ENCODE measurements at regions not wholly inside any gene's neighbourhood (a gene's known extent, or its start where the extent isn't known, plus 50 kb on each side); places are given as distances from the start of the nearest gene placed in this dataset.
"Not testable (repeated sequence)": the region's sequence is repeated elsewhere in the genome, so short reads cannot be mapped to it uniquely, and the experiment has no call there.

DNA sequence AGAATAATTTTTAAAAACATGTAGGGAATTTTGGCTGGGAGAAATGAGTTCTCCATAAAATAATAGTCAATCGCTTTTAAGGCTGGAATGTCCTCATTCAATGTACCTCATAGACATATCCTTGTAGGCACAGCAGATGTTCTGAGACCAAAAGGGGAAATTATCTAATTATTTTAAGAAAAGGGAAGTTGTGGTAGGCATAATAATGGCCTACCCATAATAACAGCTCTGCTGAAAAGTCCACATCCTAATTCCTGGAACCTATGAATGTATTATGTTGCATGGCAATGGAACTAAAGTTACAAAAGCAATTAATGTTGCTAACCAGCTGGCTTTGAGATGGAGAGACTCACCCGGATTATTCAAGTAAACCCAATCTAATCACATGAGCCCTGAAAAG lies 216.1 kb downstream of the TRIM36 start:
- no peak for DNase-seq (ENCODE audit: low spot score)

- peak; percentile 6 for DNase-seq (ENCODE audit: low spot score)
These were observed 216.8 kb downstream of the TRIM36 start for GRCh38 chr5:114952876-114953275.

DNA sequence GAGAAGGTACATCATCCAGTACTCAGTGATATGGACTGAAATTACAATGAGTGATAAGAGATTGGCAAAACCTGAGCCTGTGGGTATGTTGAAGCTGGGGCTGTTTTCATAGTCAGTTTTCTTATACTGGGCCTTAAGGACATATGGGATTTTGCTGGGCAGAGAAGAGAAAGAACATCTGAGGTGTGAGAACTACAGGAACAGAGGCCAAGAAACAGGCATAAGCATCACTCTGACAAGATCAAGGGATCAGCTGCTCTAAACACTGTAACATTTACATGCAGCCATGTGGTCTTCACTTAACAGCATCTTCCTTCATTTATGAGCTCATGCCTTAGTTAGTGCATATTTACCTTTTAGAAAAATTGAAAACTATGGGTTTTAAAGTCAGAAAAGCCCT lies 220.0 kb downstream of the TRIM36 start:
- no peak for DNase-seq (ENCODE audit: low spot score)

DNA sequence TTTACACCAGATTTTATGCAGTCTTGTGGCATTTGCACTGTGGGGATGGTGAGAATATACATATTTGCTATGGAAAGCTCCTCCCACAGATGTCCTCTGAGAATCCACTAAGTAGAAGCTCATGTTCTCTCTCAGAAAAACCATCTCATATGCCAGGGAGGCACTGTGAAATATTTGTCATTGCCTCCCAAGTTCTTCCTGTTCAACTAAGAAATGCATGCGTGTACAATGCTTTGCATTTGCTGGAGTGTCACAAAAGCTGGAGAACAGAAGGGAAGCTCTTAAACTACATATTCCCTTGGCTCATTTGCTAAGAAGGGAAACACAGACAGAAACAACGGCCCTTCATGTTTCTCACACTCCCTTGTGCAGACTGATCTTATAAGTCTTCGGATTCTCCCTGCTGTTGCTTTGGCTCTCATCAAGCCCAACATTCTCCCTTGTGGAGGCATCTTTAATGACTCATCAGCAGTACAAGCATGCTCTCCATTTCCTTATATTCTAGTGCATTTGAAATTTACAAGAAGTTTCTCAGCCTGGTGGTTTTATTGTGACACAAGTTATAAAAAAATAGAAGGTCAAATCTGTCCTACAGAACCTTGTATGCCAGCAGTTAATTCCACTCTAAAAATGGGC lies 220.6 kb downstream of the TRIM36 start:
- DNase-seq (ENCODE audit: low spot score) = no peak

DNA sequence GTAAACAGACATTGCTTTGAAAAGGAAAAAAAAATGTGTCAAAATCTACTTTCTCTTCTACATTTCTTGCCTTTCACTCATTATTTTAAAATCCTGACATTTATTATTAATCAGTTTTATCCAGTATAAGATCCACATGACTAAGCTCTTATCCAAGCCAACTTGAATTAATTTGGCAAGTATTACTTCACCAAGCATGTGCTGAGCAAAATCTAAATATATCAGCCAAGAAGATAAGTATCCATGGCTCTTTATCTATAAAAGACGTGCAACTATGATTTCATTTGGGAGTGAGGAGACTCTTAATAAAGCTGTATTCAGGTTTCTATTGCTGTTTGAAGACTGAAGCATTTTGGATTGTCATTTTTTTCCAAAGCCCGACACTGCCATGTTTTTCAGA lies 221.3 kb downstream of the TRIM36 start:
- DNase-seq (ENCODE audit: low spot score) = no peak

DNA sequence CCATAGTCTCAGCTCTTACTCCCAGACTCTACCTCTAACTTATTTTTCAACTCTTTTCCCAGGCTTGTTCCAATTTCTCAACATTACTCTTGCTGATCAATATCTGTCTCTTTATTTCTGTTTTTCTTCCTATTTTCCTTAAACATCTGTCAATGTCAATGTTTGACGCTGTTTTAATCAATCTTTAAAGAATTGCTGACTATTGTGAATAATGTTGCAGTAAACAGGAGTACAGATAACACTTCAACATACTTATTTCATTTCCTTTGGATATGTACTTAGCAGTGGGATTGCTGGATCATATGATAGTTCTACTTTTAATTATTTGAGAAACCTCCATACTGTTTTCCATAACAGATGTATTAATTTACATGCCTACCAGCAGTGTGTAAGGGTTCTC lies 229.0 kb downstream of the TRIM36 start:
- DNase-seq (ENCODE audit: low spot score) = no peak

GRCh38 chr5:114935490-114935889 lies 234.2 kb downstream of the TRIM36 start:
- no peak for DNase-seq (ENCODE audit: low spot score)

- no peak for DNase-seq (ENCODE audit: low spot score)
These were observed 240.9 kb downstream of the TRIM36 start for GRCh38 chr5:114928644-114929462.

DNA sequence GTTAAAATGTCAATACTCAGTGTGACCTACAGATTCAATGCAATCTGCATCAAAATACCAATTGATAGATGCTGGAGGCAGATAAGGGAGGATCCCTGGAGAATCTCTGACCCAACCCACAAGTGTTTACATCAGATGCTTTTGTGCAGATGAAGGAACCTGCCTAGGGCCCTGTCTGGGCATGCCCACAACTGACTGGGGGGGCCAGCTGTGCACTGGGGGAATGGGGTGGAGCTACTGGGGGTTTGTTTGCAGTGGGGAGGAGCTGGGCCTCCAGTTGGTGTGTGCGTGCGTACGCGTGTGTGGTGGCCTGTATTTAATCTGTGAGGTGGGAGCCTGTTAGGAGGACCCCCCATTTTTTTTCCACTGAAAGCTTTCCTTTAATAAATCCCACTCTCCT lies 244.9 kb downstream of the TRIM36 start:
- no peak for DNase-seq (ENCODE audit: low spot score)

DNA sequence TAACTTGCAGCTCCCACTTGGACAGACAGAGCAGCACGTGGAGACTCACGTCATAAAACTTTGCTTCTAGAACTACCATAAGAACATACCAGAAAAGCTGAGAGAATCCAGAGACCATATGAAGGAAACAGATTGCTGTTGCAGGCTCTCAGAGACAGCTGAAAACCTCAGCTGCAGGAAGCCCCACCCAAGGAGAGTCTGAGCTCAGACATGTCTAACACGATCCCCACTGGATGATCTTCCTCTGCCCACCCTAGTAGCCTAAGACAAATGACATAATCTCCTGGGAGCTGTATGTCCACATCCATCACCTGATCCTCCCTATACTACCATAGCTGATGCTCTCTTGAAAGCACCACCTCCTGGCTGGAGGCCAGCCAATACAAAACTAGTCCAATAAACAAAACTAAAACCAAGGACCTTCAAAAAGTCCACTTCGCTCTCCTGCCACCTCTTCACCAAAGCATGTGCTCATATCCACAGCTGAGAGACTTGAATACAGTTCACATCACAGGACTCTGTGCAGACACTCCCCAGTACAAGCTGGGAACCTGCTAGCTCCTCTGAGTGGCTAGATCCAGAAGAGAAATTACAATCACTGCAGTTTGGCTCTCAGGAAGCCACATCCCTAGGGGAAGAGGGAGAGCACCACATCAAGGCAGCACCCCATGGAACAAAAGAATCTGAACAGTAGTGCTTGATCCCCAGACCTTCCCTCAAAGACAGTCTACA lies 257.4 kb downstream of the TRIM36 start:
- DNase-seq (ENCODE audit: low spot score) = no peak

DNA sequence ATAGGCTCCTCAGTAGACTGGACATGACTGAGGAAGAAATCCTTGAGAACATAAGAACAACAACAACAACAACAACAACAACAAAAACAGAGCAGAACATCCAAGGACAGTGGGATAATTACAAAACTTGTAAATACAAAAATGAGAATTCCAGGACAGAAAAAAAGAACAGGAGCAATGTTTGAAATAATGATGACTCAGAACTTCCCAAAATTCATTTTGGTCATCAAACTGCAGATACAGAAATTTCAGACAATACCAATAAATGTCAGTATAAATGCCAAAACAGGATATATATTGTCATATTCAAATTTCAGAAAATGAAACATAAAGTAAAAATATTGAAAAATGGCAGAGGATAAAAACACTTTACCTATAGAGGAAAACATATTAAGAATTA lies 259.0 kb downstream of the TRIM36 start:
- DNase-seq (ENCODE audit: low spot score) = no peak

- no peak for DNase-seq (ENCODE audit: low spot score)
These were observed 260.3 kb downstream of the TRIM36 start for GRCh38 chr5:114909424-114909823.

DNA sequence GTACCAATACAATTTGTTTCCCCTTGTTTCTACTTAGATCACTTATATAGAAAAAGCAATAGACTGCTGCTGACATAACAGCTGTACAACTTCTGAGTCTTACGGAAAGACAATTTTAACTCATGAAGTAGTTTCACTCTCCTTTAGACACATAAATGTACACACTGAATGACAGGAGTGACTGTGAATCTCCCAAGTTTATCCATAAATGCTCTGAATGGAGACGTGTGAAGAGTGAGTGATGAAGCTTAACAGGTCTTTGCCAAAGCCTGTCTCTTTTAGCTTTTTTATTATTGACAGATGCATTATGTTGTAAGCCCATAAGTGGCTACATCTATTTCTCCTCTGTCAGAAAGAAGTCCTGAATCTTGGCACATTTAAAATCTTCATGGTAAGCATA lies 265.9 kb downstream of the TRIM36 start:
- no peak for DNase-seq (ENCODE audit: low spot score)

DNA sequence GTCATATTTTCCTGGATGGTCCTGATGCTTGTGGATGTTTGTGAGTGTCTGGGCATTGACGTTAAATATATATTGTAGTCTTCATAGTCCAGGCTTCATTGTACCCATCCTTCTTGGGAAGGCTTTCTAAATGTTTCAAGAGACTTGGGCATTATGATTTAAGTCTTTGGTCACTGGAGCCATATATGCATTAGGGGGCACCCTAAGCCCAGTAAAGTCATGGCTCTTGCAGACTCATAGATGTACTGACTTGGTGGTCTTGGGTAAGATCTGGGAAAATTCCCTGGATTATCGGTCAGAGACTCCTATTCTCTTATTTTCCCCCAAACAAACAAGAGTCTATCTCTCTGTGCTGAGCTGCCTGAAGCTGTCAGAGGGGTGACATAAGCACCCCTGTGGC lies 271.1 kb downstream of the TRIM36 start:
- DNase-seq (ENCODE audit: low spot score) = no peak

DNA sequence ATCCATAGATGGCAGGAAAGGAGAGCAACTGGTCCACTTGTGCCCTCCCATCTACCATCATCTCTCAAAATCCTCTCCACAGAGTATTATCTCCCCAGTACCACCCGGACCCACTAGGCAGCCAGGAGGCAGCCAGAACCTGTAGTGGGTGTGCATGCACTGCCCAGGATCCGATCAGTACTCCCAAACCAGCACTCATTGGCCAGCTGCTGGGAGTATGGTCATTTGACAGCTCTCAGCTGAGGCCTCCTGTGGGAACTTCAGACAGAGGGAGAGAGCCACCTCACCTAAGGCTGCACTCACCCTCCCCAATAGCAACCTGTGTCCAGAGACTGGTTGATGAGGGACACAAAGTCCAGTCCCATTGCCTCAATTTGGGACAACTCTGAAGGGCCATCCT lies 286.0 kb downstream of the TRIM36 start:
- DNase-seq (ENCODE audit: low spot score) = no peak

DNA sequence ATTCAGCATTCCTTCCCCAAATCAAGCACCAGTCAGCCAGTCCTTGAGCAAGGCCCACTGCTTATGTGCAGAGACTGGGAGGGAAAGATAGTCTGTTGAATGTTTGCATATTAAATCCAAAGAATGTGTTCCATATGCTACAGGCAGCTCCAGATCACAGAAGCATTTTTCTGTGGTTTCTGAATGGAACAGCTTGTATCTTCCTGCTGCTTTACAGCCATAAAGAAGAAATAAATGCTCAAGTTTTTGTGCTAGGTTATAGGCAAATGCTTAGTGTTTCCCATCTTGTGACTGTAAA lies 310.3 kb downstream of the TRIM36 start:
- no peak for DNase-seq (ENCODE audit: low spot score)

DNA sequence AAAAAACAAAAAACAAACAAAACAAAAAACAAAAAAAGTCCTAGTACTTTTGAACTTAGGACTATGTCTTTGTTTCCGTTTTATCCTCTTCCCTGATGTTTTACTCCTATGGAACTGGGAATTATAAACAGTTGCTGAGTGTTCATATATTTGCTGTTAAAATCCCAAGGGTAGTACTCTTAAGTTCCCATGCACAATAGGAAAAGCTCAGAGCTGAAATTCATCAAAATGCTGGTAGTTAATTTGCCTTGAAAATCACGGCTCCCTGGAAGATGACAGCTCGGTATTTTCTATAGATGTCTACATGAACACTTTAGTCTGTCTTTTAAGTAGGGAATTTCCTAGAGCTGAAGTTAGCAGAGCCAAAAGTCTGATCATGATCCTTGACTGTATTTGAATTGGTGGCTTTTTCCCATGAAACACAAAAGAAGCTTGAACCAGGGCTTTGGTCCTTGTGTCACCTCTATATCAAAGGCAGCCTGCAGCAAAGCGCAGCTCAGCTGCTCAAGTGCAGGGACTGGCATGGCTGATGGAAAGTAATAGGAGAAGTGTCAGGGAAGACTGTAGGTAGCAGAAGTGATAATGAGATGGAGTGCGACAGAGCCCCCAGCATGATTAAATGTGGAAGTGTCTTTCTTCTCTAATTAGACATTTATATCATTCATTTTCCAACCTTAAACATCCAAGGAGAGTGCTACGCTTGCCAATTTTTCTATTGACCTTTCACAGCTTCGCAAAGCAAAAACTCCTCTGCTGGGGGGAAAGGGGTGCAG lies 310.9 kb downstream of the TRIM36 start:
- DNase-seq (ENCODE audit: low spot score) = no peak

- no peak for DNase-seq (ENCODE audit: low spot score)
These were observed 311.7 kb downstream of the TRIM36 start for GRCh38 chr5:114857941-114858551.

GRCh38 chr5:114844711-114845110 lies 325.0 kb downstream of the TRIM36 start:
- DNase-seq (ENCODE audit: low spot score) = not testable (repeated sequence)

- no peak for DNase-seq (ENCODE audit: low spot score)
These were observed 330.3 kb downstream of the TRIM36 start for GRCh38 chr5:114839360-114839759.

- no peak for DNase-seq (ENCODE audit: low spot score)
These were observed 330.8 kb downstream of the TRIM36 start for GRCh38 chr5:114838937-114839336.

DNA sequence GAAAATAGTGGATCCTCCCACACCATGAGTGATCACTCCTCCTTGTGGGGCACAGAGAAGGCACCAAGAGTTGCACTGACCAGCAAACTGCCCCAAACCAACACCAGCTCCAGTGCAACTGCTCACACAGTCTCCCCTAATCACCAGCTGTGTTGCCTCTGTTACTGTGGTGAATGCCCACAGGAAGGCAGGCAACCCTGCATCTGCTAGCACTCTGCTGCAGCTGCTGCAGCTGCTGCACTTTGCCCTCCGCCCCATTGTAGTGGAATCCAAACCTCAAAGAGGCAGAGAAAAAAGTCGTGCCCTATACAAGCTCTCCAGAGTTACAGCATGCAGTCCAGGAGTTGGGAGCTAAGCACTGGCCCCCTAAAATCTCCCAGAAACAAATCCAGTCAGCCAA lies 339.6 kb downstream of the TRIM36 start:
- DNase-seq (ENCODE audit: low spot score) = no peak

Data from A172 (cell line).